ENCODE measurements at regions not wholly inside any gene's neighbourhood (a gene's known extent, or its start where the extent isn't known, plus 50 kb on each side); places are given as distances from the start of the nearest gene placed in this dataset.

DNA sequence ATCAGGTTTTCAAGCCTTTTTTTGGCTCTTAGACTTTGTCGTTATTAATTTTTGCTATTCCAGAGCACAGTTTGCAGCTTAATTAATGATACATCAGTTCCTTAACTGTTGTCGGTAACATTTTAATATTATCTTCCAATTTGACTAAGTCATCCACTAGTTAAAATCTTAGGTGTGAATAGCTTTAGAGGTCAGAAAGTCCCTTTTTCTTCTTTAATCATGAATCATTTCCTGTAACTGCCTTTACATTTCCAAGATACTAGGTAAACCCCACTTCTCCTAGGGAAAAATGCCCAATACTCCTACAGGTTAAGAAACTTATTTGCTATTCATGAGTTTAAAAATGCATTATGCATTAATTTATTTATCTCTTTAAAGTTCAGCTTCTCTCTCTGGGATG, 260.9 kb upstream of the CFAP20DC start:
- TF ChIP-seq POLR2AphosphoS5 (IDR thresholded peaks at IDR 0.05; ENCODE audit: low read depth, low read length) = no peak
- no peak for TF ChIP-seq POLR2A (IDR thresholded peaks at IDR 0.05; ENCODE audit: low read depth, low read length)

Data from GM12891 (cell line).